ENCODE measurements at regions not wholly inside any gene's neighbourhood (a gene's known extent, or its start where the extent isn't known, plus 50 kb on each side); places are given as distances from the start of the nearest gene placed in this dataset.

GRCh38 chr4:154086247-154086646, 297.4 kb upstream of the SFRP2 start:
- Mint-ChIP-seq H3K27ac (no peak overlapping the region), H3K4me1 (no peaks in the 10 kb centered on the region), H3K9me3 (peaks cover 0 to 1% (median 0%) of the 10 kb centered on the region in 7 donors), H3K4me3 (no peak overlapping the region), H3K36me3 (no peaks in the 10 kb centered on the region), H3K27me3 (ENCODE audit: low read depth in 3 of 3) (no peaks in the 10 kb centered on the region)
- DNase-seq = no peak
- H3K4me2 ChIP-seq (replicated peaks; ENCODE audit: extremely low read depth, low read length, poor library complexity, severe bottlenecking) = no peak overlapping the region
- TF ChIP-seq CTCF (IDR thresholded peaks at IDR 0.05) = no peak
- H4K20me1 ChIP-seq (ENCODE audit: insufficient read depth, low read length) = no peaks in the 10 kb centered on the region
- no peak overlapping the region for H3K4me3 ChIP-seq (replicated peaks in 1 of 3; ENCODE audit: low read depth in 2 of 3, low read length in 3 of 3)
- intact Hi-C loops (cut with micrococcal nuclease) = no loop called here
- no peaks in the 10 kb centered on the region for H3K79me2 ChIP-seq (ENCODE audit: insufficient read depth, low read length)
- no peaks in the 10 kb centered on the region for H3K27me3 ChIP-seq (ENCODE audit: control insufficient read depth in 2 of 2, insufficient read depth in 2 of 2, low read length in 2 of 2)
- no peaks in the 10 kb centered on the region for H3K4me1 ChIP-seq (ENCODE audit: control insufficient read depth in 1 of 2, insufficient read depth in 2 of 2, low read length in 2 of 2)
- H3K9me3 ChIP-seq (replicated peaks in 1 of 2; ENCODE audit: control insufficient read depth in 1 of 2, insufficient read depth in 1 of 2, low read length in 2 of 2) = no peaks in the 10 kb centered on the region
- no peak overlapping the region for H3K9ac ChIP-seq (ENCODE audit: insufficient read depth, low read length, poor library complexity, severe bottlenecking)
- H3K36me3 ChIP-seq (replicated peaks in 1 of 2; ENCODE audit: control insufficient read depth in 1 of 2, insufficient read depth in 2 of 2, low read length in 2 of 2) = no peaks in the 10 kb centered on the region
- 40% methylated on average over 1 of the region's 3 CpGs for WGBS (ENCODE audit: insufficient coverage)
- no peak overlapping the region for H3K27ac ChIP-seq (ENCODE audit: low read depth in 1 of 2, low read length in 2 of 2)
- H2AFZ ChIP-seq (ENCODE audit: insufficient read depth, low read depth, low read length, poor library complexity, severe bottlenecking) = no peak overlapping the region

GRCh38 chr4:154084864-154085263, 296.0 kb upstream of the SFRP2 start:
- Mint-ChIP-seq H3K27me3 (ENCODE audit: low read depth in 3 of 3) (no peaks in the 10 kb centered on the region), H3K4me1 (no peaks in the 10 kb centered on the region), H3K9me3 (peaks cover 0 to 1% (median 0%) of the 10 kb centered on the region in 7 donors), H3K4me3 (no peak overlapping the region), H3K27ac (no peak overlapping the region), H3K36me3 (no peaks in the 10 kb centered on the region)
- Histone ChIP-seq H3K9me3 (replicated peaks in 1 of 2; ENCODE audit: control insufficient read depth in 1 of 2, insufficient read depth in 1 of 2, low read length in 2 of 2) (no peaks in the 10 kb centered on the region), H2AFZ (ENCODE audit: insufficient read depth, low read depth, low read length, poor library complexity, severe bottlenecking) (no peak overlapping the region), H3K79me2 (ENCODE audit: insufficient read depth, low read length) (no peaks in the 10 kb centered on the region), H4K20me1 (ENCODE audit: insufficient read depth, low read length) (no peaks in the 10 kb centered on the region), H3K4me3 (replicated peaks in 1 of 3; ENCODE audit: low read depth in 2 of 3, low read length in 3 of 3) (no peak overlapping the region), H3K4me2 (replicated peaks; ENCODE audit: extremely low read depth, low read length, poor library complexity, severe bottlenecking) (no peak overlapping the region), H3K9ac (ENCODE audit: insufficient read depth, low read length, poor library complexity, severe bottlenecking) (no peak overlapping the region), H3K27ac (ENCODE audit: low read depth in 1 of 2, low read length in 2 of 2) (no peak overlapping the region), H3K27me3 (ENCODE audit: control insufficient read depth in 2 of 2, insufficient read depth in 2 of 2, low read length in 2 of 2) (no peaks in the 10 kb centered on the region), H3K4me1 (ENCODE audit: control insufficient read depth in 1 of 2, insufficient read depth in 2 of 2, low read length in 2 of 2) (no peaks in the 10 kb centered on the region), H3K36me3 (replicated peaks in 1 of 2; ENCODE audit: control insufficient read depth in 1 of 2, insufficient read depth in 2 of 2, low read length in 2 of 2) (no peaks in the 10 kb centered on the region)
- WGBS (ENCODE audit: insufficient coverage) = no CpG with 5 or more reads among the region's 1 CpG
- no peak for DNase-seq
- intact Hi-C loops (cut with micrococcal nuclease) = no loop called here
- TF ChIP-seq CTCF (IDR thresholded peaks at IDR 0.05) = no peak
